ENCODE measurements at regions not wholly inside any gene's neighbourhood (a gene's known extent, or its start where the extent isn't known, plus 50 kb on each side); places are given as distances from the start of the nearest gene placed in this dataset.

- 71 to 88% methylated on average over 4 of the region's 4 CpGs for WGBS, 2 donors
- H3K4me3 ChIP-seq (replicated peaks in 1 of 3), result no peak overlapping the region
Observed at GRCh38 chr6:78808356-78808891, 58.9 kb upstream of the IRAK1BP1 start.

GRCh38 chr6:78808933-78809332 is 58.4 kb upstream of the IRAK1BP1 start:
- intact Hi-C loops (cut with DNase I), result no loop called here
- no peak for DNase-seq
- no peak overlapping the region for H3K27ac ChIP-seq
- H3K4me1 ChIP-seq, result no peaks in the 10 kb centered on the region
- no peaks in the 10 kb centered on the region for H3K27me3 ChIP-seq
- 82 to 93% methylated on average over 5 of the region's 5 CpGs for WGBS, 2 donors
- no peak overlapping the region for H3K4me3 ChIP-seq (replicated peaks in 1 of 3)
- TF ChIP-seq CTCF (IDR thresholded peaks at IDR 0.05) (no peak), POLR2A (IDR thresholded peaks at IDR 0.05) (no peak)
- H3K36me3 ChIP-seq, result no peaks in the 10 kb centered on the region
- H3K9me3 ChIP-seq, result no peaks in the 10 kb centered on the region

More at GRCh38 chr6:78808356-78808891, 58.9 kb upstream of the IRAK1BP1 start:
- Histone ChIP-seq H3K4me1 (no peaks in the 10 kb centered on the region), H3K36me3 (no peaks in the 10 kb centered on the region), H3K27me3 (no peaks in the 10 kb centered on the region), H3K27ac (no peak overlapping the region), H3K9me3 (no peaks in the 10 kb centered on the region)
- DNase-seq, result no peak
- intact Hi-C loops (cut with DNase I), result no loop called here
- TF ChIP-seq POLR2A (IDR thresholded peaks at IDR 0.05) (no peak), CTCF (IDR thresholded peaks at IDR 0.05) (no peak)

GRCh38 chr6:78810146-78810545 is 57.2 kb upstream of the IRAK1BP1 start:
- TF ChIP-seq POLR2A (IDR thresholded peaks at IDR 0.05), result no peak
- TF ChIP-seq CTCF (IDR thresholded peaks at IDR 0.05), result no peak
- Histone ChIP-seq H3K36me3 (no peaks in the 10 kb centered on the region), H3K4me3 (replicated peaks in 1 of 3) (no peak overlapping the region), H3K27me3 (no peaks in the 10 kb centered on the region), H3K27ac (no peak overlapping the region), H3K4me1 (no peaks in the 10 kb centered on the region), H3K9me3 (no peaks in the 10 kb centered on the region)
- intact Hi-C loops (cut with DNase I), result no loop called here
- no peak for DNase-seq
- WGBS, 2 donors, result 14 to 15% methylated on average over 1 of the region's 1 CpG

GRCh38 chr6:78810698-78811097 is 56.7 kb upstream of the IRAK1BP1 start:
- DNase-seq, result no peak
- Histone ChIP-seq H3K4me3 (replicated peaks in 1 of 3) (no peak overlapping the region), H3K9me3 (no peaks in the 10 kb centered on the region), H3K27me3 (no peaks in the 10 kb centered on the region), H3K4me1 (no peaks in the 10 kb centered on the region), H3K27ac (no peak overlapping the region), H3K36me3 (no peaks in the 10 kb centered on the region)
- intact Hi-C loops (cut with DNase I), result no loop called here
- no peak for TF ChIP-seq POLR2A (IDR thresholded peaks at IDR 0.05)
- 35 to 60% methylated on average over 2 of the region's 2 CpGs for WGBS, 2 donors

All from thyroid gland (tissue), 4 donors.